GM12892 (cell line): ENCODE measurements at regions not wholly inside any gene's neighbourhood (a gene's known extent, or its start where the extent isn't known, plus 50 kb on each side); places are given as distances from the start of the nearest gene placed in this dataset.

Experiments
- POLR2A ChIP-seq: IDR thresholded peaks from 2 replicates; pipeline ENCODE4 v1.6.1; 2011; ENCODE audit warnings: low read depth, low read length, control low read depth
- POLR2AphosphoS5 ChIP-seq: IDR thresholded peaks from 2 replicates; pipeline ENCODE4 v1.6.1; 2011; ENCODE audit warnings: low read depth, low read length, control low read depth

DNA sequence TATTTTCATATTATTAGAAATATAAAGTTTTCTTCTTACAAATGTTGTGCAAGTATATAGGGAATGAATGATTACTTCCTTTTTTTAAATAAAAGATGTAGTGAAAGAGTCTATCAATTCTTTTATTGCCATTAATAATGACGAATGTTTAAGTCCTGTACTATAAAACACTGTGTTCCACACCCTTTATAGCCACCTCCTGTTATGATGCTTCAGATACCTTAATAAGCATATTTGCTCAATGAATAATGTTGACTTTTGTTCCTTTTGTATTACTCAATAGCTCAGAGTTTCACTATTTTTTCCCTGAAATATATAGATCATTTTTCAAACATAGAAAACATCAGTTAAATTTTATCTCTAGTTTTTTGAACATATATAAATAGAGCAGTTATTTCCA is 378.2 kb upstream of the THBS1 start:
- TF ChIP-seq POLR2AphosphoS5 (no peak), POLR2A (no peak)
